GM19025 (cell line): ENCODE measurements at regions not wholly inside any gene's neighbourhood (a gene's known extent, or its start where the extent isn't known, plus 50 kb on each side); places are given as distances from the start of the nearest gene placed in this dataset.

ENCODE experiments used
- ATAC-seq: cut with Tn5 transposase; IDR thresholded peaks from one replicate; pipeline ENCODE4 v1.9.1; 2021; ENCODE audit warnings: mild to moderate bottlenecking, low read depth, moderate library complexity; ENCODE audit not compliant: unreplicated experiment

DNA sequence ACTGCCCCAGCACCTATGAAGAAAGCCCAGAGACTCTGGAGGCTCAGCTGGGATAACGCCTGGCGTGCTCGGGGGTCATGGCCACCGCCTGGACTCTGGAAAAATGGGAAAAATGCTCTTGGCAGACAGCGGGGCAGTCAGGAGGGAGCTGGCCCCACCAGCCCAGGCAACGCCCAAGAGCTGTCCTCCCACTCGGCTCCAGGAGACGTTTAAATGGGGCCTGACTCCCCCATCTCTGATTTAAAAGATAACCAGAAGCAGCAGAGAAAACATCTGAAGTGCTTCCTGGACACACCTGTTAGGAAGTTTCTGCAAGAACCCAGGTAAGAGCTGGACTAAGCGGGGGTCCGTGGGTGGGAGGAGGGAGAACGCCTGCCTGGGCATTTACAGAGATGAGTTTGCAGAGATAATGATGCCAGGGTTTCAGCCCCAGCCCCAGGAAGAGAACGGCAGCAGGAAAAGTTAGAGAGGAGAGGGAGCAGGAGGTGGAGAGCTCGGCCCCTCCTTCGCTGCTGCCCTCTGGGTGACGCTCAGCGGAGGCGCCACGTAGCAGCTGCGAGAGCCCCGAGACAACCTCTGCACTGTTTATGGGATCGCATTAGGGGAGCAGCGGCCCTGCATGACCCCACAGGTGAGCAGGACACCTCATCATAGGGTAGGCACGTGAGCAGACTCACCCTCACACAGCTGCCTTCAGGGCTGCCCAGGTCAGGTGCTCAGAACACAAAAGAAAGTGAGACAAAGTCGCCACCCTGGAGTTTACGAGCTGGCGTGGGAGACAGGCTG is 83.5 kb upstream of the INSIG1 start:
- no peak for ATAC-seq

DNA sequence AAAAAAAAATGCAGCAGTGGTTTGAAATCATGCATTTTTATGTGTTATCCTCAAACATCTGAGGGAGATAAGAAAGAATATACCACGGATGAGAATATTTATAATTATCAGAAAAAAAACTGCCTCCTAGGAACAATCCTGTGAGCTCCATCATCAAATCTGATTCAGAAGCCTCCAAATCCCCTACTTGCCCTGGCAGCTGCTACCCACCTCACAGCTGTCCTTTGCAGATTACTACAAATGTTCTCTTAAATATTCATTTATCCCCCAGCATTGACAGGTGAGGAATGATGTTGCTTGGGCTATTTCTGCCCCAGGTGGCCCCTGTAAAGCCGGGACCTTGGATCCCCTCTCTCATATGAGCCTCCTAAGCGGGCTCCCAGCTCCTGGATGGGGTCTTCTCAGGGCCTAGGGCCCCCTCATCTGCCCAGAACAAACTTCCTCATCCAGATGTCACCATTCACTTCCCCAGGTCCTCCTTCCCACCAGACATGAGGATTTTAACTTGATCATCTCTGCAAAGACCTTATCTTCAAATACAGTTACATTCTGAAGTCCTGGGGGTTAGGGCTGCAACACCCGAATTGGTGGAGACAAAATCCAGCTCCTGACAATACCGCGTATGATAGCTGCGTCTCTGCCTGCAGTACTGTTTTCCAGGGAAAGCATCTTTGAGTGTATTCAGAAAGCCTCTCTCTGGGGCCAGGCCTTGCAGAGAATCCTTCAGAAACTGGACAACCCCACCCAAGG is 81.9 kb upstream of the INSIG1 start:
- ATAC-seq, result no peak

DNA sequence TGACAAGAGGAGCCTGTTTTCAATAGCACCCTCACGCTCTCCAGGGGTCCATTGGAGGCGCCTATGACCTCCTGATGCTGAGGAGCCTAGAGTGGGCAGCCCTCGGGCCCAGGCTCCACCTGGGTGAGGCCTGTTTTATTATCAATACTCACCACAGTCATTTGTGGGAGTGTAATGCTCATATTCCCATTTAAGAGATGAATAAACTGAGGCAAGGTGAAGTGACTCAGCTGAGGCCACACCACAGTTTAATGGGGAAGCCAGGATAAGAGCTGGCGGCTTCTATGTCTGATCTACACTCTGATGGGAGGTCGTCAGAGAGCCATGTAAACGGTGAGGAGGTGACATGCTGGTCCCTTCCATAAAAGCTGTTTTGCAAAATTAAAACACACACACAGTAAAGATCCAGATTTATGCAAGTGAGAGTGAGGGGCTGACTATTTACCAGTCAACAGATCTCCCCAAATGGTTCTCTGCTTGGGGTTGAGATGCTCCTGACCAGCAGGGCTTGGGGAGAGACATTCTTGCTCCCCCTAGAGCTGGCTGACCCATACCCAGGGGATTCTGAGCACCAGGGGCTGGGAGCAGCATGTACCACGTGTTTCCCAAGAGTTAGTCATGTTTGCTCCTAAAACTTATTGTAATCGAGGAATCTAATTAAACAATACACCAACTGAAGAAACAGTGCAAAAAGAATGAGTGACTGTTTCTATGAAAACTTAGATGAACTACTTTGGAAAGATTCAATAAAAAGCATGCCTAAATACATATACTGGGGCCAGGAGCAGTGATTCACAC is 81.0 kb upstream of the INSIG1 start:
- no peak for ATAC-seq

DNA sequence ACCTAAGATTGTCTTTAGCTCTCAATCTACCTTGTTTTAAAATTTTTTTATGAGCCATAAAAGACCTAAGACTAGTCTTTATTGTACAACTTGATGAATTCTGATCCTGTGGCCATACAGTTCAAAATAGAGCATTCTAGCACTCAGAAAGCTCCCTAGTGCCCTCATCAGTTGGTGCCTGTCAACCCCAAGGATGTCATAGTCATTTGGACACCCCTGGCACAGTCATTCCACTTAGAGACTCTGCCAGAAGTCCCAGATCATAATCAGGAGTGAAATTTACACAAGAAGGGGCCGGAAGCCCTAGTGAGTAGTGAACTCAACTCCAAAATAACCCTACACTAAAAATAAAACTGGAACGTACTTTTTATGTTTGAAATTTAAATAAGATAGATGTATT is 80.0 kb upstream of the INSIG1 start:
- no peak for ATAC-seq

GRCh38 chr7:155218276-155219153 is 79.2 kb upstream of the INSIG1 start:
- no peak for ATAC-seq

DNA sequence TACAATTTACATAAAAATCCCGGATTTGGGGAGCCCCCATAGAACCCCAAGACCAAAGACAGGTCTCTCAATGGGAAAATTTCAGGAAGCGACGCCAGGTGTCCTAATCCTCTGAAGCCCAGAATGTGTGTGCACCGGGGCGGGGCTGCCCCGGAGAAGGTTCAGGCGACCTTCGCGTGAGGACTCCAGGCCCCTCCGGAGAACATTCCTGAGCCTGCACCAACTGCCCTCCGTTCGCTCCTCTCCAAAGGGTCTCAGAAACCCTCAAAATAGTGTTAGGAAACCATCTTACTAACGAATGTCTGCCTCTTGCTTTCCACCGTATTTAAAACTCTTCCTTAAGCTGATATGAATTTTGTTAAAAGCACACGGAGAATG is 78.5 kb upstream of the INSIG1 start:
- ATAC-seq, result no peak

DNA sequence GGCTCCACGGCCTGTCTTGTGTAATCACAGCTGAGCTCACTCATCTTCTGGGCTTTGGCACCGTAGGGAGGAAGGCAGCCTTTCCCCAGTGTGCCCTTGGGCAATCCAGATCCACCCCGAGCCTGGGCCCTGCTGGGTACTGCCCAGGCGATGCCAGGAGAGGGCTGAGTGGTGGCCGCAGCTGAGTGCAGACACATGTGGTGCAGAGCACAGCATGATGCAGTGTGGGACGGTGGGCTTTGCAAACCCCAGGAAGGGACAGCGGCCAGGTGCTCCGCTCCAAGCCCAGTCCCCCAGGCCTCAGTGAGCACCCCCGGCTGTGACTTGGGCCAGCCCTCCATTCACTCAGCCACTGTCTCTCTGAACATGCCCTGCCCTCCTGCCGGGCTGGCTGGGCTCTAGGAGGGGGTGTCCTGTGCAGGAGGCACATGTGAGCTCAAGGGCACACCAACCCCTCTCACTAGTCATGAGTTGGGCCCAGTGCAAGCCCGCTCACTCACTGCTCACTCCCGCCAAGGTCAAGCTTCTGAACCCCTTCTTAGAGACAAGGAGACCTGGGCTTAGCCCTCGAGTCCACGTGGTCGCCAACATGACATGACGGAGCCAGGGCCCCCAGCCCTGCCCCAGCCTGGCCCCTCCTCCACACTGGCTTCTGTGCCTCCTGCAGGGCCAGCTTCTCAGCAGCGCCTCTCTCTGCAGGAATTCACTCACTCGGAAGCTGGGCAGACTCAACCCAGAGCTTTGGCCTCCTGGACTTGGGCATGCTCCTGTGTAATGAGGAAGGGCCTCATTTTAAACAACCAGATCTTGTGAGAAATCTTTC is 77.5 kb upstream of the INSIG1 start:
- ATAC-seq, result no peak

DNA sequence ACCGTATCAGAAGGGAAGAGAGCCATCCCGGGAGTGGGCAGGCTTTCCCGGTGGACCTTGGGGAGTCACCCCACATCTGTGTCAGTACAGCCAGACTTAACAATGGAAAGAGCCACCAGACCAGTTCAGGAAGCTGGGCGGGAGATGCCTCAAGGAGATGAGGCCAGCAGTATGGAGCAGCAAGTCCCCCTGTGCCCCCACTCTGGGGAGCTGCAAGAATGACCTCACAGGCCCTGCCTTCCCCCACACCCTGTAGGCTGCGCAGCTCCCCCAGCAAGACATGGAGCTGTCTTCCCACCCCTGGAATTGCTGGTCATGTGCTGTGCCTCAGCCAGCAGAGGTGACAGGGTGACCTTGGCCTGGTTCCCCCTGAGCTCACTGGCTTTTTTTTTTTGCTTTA is 76.8 kb upstream of the INSIG1 start:
- no peak for ATAC-seq

- ATAC-seq, result no peak
These were observed 76.1 kb upstream of the INSIG1 start for GRCh38 chr7:155221547-155221946.

- no peak for ATAC-seq
These were observed 75.6 kb upstream of the INSIG1 start for GRCh38 chr7:155222061-155222460.

GRCh38 chr7:155222573-155222972 is 75.1 kb upstream of the INSIG1 start:
- ATAC-seq, result no peak

DNA sequence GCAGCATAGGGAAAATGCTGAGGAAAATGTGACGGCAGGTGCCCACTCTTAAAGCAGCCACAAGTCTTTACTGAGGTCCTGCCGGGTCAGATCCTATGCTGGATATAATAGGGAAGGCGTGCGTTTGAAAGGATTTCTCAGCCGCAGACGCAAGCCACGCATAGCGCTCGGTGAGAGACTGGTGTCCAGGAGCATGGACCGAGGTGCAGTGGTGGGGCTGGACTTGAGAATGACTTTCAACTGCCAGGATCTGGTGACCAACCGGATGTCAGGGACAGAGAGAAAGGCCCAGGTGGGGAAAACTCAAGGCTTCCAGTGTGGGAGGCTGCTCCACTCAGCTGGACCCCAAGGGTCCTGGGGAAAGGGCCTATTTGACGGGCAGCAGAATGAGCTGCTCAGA is 74.7 kb upstream of the INSIG1 start:
- ATAC-seq, result no peak

DNA sequence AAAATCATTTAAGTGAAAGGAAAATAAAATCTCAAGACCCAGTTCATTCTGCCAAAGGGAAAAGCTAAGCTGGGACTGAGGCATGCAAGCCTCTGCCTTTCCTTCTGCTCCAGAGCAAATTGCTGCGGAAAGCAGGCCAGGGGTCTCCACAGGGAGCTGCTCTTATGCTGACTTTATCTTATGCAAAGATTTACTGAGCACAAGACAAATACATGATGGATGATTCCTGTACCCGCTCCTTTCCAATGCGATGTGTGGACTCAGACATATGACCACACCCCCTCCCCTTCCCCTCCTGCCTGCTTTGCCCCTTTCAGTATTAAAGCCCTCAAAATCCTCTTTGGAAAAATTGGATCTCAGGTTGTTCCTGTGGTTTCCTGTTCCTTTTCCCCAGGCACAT is 74.2 kb upstream of the INSIG1 start:
- no peak for ATAC-seq

- no peak for ATAC-seq
These were observed 73.4 kb upstream of the INSIG1 start for GRCh38 chr7:155224116-155224811.

GRCh38 chr7:155225095-155225494 is 72.6 kb upstream of the INSIG1 start:
- no peak for ATAC-seq

DNA sequence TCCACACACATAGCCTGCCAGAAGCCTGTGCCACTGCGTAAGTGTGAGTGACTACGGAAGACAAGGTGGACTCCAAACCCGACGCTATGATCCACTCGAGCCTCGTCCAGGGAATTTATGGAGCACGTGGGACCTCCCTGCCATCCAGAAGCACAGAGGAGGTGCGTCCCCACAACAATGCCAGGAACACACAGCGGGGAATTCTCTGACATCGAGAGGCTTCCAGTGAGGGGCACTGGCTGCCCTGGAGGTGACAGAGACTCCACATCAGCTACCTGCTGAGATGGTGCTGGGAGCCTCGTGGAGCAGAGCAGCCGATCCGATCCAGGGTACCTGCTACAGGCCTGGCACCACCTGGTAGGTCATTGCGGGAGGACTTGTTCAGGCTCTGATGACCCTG is 72.2 kb upstream of the INSIG1 start:
- ATAC-seq, result no peak

- no peak for ATAC-seq
These were observed 71.2 kb upstream of the INSIG1 start for GRCh38 chr7:155226261-155227003.
